HG02798 (cell line): ENCODE measurements at regions not wholly inside any gene's neighbourhood (a gene's known extent, or its start where the extent isn't known, plus 50 kb on each side); places are given as distances from the start of the nearest gene placed in this dataset.

Experiments used
- ATAC-seq: cut with Tn5 transposase; IDR thresholded peaks from one replicate; pipeline ENCODE4 v1.9.1; 2021; ENCODE audit warnings: mild to moderate bottlenecking; ENCODE audit not compliant: unreplicated experiment, poor library complexity

DNA sequence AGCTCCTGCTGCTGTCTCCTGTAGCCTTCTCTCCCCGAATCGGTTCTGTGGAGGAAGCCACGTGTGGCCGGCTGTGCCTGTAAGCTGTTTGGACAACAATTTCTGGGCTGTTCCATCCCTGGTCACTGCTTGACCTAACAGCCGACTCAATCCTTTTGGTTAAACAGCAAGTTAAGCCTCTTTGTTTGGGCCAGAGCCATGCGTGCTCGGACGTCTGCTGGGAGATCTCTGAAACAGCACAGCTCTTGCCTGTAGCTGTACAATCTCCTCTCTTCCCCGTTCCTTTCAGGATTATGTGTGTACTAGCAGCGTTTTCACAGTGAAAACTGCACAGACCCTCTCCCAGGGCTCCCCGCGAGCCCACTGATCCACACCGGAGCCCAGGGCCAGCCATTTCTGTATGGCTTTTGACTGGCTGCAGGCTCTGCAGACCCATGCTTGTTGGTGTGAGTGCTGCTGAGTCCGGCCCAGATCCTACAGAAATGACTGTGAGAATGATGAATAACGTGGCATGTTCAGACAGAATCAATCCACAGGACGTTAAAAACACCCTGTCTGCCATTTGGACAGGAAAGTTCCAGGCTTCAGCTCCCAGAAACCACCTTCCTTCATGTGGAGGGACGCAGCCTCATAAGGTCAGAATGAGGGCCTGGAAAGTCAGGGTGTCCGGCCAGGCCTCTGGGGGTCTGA lies 428.6 kb upstream of the ADARB2 start:
- ATAC-seq, result no peak

DNA sequence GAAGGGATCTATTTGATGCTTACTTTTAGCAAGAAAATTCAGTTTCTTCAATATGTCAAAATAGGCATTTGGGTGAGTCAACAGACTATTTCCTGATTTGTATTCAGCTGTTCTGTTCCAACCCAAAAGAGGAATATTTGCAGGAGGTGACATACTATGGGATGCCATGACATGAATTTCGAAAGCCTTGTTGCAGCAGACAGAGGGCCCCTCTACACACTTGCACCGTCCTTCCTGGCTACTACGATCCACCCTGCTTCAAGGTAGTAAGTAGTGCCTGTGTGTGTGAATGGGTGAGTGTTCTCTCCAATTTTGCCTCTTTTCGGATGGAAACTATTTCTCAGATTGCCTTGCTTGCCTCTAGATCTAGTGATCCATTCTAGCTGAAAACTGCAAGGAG lies 413.0 kb upstream of the ADARB2 start:
- ATAC-seq, result no peak

DNA sequence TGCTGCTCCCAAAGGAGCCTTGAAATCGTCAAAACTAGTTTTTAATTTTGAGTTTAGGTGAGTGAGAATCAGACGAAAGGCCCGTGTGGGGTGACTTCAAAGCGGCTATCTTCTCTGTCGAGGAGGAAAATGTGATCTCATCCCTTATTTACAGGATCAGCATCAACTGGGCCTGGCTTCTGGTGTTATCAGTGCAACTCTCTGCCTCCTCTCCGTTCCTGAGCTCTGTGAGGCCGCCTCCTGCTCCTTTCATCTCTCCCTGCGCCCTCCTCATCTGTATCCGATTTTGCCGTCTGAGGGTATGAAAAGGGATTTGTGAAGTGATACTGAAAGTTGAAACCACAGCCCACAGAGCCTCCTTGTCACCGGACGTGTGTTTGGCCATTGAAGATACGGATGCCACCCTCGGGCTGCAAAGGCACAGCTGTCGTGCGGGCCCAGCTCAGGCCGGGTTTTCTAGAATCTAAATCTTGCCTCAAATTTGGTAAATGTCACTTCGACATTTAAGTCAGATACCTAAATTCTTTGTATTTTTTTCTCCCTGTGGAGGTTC lies 408.7 kb upstream of the ADARB2 start:
- ATAC-seq, result no peak

DNA sequence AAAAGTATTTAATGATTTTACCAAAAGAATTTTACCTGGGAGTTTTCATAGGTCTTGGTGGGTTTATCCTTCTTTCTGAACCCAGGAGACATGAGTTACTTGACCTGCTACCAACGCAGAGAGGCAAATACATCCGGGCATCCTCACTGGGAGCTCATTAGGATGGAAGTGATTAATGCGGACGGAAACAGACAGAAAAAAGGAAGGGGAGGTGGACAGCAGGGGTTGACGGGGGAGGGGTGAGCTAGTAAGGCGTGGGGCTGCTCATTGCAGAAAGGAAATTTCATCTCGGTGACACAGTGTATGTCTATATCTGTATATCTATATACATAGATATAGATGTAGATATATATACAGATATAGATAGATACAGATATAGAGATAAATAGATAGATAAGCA lies 408.2 kb upstream of the ADARB2 start:
- ATAC-seq, result no peak

DNA sequence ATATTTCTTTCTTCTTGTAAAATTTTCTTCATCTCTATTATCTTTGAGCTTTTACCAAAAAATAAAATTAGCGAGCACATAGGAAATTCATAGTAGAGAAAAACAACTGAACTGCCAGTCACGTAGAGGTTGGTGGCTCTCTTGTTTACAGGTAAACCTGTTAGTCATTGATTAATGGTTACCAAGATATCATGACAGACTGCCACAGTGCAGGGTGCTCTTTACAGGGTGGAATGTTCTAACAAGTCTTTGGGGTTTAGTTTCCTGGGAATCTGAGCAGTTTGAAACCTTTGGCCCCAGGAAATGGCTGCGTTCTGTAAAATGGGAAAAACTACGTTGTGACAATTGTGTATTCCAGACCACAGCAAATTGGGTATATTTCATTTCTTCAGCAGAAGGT lies 407.3 kb upstream of the ADARB2 start:
- ATAC-seq, result no peak

DNA sequence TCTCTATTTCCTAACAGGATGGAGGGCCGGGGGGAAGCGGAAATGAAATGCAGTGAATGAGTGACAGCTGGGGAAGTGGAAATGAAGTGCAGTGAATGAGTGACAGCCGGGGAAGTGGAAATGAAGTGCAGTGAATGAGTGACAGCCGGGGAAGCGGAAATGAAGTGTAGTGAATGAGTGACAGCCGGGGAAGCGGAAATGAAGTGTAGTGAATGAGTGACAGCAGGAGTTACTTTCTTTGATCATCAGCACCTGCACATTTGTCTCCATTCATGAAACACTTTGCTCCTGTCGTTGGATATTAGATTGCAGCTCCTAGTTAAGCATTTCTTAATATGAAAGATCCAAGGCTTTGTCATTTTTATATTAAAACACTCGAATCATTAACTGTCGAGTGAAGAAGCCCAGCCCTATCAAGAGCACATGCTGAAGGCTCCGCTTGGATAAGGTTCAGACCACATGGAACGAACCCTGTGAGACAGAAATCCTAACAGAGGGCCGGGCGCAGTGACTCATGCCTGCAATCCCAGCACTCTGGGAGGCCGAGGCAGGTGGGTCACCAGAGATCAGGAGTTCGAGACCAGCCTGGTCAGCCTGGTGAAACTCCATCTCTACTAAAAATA lies 406.0 kb upstream of the ADARB2 start:
- ATAC-seq, result no peak

DNA sequence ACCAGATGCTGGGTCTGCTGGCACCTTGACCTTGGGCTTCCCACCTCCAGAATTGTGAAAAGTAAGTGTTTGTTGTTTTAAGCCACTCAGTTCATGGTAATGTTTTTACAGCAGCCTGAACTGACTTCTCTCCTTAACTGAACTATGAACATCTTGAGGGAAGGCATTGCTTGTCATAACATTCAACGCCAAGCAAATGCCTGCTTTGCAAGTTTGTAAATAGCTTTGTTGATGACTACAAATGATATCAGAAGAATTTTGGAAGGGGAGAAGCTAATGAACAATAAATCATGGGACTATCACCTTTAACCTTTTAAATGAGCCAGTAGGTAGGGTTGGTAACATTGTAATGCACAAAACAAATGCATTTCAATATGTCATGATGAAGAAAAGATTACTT lies 402.4 kb upstream of the ADARB2 start:
- ATAC-seq, result no peak

DNA sequence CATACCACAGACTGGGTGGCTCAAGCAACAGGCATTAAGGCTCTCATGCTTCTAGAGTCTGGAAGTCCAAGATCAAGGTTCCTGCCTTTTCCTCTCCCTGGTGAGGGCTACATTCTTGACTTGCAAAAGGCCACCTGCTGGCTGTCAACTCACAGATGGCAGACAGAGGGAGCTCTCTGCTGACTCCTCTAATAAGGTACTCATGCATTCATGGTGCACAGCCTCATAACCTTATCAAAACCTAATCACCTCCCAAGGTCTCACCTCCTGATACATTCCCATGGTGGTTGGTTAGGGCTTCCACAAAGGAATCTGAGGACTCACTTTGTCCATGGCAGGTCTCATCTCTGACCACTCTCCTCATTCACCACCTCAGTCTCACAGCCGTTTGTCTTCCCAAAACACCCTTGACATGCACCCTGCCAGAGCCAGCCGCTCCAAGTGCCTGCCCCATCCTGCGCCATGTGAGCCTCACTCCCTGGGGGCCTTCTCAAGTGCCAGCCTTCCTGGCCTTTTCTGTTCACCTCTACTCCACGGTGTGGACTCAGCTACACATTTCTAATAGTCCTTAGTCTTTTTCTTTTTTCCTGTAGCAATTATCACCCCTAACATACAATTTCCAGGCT lies 400.3 kb upstream of the ADARB2 start:
- ATAC-seq, result no peak

DNA sequence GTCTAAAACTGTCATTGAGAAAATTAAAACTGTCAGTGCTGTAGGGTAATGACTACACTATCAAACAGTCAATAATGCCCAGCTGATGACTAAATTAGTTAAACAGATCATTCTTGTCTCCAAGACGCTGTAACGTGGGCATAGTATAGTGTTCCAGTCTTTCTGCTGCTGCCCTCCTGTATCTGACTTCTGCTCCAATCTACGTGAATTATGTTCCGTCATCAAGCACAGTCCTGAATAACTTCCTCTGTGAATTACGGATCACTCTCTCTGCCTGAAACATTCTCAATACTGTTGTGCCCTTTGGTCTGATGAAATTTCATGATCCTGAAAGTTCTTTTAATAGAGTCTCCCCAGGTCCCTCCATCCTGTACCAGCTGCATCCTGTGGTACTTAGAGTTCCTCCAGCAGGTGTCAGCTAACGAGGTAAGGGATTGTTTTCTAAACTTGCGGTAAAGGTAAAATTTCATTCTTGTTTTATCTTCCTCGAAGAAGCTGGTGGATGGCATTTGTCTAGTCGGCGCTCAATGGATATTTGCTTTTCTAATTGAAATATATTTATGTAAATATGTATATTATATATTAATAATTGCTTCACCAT lies 393.5 kb upstream of the ADARB2 start:
- ATAC-seq, result no peak

DNA sequence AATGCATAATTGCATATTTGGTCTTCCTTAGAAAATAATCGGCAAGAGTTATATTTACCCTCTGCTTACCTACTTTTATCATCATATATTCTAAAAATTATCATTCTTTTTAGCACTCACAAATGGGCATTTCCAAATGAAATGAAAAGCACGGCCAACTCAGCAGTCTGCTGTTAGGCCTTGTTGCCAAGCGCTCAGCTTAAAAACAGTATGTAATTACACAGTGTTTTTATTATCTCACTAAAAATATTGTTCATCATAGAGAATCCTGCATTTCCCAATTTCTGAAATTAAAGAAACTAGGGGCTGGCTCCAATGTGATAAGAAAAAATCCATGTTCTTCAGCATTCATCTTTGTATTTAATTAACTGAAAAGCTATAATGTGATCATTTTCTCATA lies 391.7 kb upstream of the ADARB2 start:
- ATAC-seq, result no peak

DNA sequence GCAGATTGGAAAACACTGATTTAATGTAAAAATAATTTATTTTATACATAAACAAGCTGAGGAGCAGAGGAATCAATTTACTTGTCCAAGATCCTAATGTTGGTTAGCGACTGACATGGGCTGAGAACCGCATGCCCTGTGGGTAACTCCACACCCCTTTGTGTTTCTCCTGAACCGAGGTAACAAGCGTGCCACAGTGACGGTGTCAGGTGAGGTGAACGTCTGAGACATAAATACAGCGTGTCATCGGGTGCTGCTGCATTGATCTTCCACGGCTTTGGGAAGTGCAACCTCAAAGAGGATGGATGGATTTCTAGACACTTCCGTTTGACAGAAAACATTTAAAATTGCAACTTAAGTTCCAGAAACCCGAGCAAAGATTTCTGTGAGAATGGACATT lies 386.8 kb upstream of the ADARB2 start:
- ATAC-seq, result no peak

DNA sequence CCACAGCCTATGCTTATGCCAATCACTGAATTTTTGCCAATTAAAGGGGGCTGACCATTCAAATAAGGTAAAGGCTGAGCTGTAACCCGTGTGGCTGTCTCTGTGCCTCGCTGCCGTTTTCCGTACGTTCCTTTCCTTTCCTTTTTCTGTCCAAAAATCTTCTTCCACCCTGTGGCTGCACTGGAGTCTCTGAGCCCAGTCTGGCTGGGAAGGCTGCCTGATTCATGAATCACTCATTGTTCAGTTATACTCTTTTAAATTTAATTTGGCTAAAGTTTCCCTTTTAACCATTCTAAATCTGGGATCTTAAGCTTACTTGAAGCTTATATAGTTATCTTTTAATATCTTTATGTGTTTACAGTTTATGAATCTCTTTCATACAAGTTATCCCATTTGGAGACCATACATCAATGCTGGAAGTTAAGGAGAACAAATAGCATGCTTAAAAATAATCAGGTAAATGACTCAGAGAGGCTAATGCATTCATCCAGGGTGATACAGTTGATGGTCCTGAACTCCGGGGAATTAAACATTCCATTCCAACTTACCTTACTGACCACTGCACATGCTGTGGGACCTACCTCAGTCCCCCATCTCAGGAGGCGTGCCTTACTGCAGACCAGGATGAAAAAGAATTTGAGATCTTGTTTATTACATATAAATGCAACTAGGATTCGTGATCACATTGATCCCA lies 385.3 kb upstream of the ADARB2 start:
- ATAC-seq, result no peak

DNA sequence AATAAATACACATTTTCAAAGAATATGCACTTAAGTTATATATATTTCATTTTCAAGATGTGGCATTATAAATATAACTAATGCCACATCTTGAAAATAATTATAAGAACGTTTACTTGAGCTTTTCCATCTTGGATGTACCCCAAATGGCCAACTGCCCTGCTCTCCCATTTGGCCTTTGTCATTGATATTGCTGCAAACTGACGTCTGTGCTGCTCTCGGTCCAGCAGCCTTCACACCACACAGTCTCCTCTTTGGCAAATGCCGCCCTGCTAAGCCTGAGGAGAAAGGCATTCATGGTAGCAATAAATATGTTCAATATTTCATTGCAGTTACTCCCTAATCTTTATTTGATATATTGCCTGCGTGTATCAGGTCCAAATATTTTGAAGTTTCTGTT lies 384.6 kb upstream of the ADARB2 start:
- no peak for ATAC-seq

DNA sequence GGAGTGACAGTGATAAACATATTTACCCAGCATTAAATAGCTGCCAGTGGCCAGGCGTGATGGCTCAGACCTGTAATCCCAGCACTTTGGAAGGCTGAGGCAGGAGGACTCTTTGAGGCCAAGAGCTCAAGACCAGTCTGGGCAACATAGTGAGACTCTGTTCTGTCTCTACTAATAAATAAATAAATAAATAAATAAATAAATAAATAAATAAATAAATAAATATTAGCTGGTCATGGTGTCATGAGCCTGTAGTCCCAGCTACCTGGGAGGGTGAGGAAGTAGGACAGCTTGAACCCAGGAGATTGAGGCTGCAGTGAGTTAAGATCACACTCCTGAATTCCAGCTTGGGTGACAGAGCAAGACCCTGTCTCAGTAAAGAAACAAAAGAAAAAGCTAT lies 384.0 kb upstream of the ADARB2 start:
- ATAC-seq, result no peak

DNA sequence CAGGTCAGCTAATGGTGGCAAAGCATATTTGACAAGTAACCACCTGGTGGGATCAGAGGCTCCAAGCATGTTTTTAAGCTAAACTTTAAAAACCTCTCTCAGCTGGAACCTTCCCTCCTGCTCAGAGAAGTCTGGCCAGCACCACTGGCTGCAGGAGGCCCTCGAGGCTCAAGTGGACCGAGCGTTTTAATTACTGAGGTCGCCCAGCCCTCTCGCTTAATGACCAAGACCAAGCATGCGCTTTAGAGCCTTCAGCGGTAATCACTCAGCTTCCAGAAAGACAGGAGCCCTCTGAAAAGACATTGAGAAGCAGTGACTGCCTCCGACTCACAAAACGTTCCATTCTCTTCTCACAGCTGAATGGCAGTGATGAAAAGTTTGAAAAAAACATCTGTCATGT lies 383.4 kb upstream of the ADARB2 start:
- no peak for ATAC-seq

DNA sequence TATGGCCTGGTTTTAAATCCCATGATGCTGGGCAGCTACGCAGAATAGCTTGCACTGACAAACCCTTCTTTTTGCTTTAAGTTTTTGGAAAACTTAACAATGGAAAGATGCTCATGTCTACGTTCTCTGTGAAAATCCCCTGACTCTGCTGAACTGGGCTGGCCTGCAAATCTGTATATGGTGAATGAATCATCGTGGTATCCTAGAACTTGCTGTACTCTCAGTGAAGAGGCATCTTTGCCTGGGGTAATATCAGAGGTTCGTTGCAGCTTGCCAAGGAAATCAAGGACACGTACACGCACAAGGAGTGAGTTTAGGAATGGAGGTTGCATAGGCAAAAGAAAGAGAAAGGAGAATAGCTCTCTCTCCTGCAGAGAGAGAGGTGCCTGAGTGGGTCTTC lies 382.0 kb upstream of the ADARB2 start:
- ATAC-seq, result no peak

DNA sequence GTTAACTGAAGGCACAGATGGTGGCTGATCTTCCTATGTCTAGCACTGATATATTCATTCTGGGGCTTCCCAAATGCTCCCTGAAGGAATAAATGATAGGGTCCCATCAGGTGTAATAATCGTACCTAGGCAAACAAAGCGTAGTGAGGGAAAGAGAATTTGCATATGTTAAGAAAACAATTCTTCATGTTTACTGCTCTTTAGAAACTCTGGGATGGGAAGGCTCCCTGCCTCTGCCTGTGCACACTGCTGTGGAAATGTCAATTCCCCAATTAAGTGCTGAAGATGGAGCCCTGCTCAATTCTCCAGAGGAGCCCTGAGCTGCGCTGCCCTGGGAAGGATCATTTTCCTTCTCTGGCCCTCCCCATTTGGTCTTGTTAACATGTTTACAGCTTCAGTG lies 380.9 kb upstream of the ADARB2 start:
- no peak for ATAC-seq

DNA sequence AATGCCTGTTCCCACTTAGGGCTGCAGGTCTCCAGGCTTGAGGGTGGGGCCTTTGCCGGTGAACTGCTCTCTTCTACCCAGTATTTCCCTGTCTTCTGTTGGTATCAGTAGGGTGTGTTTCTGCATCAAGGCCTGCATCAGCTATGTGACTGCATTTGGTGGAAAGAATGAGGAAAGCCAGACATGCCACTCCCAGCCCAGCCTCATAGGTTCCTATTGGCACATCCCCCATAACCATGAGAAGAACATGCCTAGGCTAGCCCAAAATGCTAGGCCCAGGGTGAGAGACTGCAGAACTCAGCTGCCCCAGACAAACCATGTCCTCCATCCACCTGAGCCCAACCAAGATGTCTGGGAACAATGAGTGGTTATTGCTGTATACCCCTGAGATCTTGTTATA lies 380.3 kb upstream of the ADARB2 start:
- no peak for ATAC-seq

DNA sequence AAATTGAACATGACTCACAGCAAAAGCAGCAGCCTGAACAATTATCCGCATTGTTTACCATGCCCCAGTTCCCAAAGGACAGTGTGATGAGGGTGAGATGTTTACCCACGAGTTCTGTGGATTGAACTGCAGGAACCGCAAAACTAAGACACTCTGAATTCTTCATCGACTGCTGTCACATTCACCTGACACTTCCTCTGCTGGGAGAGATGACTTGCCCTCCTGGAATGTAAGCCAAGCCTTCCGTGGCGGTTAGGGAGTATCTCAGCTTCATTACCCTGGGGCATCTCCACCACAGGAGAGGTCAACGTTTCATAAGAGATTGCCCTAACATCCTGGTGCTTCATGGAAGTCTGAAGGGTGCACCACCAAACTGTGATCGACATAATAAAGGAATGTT lies 374.6 kb upstream of the ADARB2 start:
- ATAC-seq, result no peak

DNA sequence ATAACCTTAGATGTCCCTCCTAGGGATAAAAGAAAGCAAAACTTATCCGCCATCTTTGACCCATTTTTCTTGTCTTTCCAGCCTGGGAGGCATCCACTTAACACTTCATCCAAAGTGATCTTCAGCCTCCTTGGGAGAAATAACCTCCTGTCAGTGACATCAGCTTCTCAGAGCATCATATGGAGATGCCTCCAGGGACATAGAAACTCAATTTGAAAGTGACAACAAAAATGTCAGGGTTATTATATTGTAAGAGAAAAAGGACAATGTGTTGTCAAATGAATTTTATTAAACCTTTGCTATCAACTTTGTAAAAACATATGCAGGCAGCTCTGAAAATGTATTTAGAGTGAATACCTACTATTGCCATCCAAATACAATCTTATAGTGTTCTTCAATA lies 371.2 kb upstream of the ADARB2 start:
- no peak for ATAC-seq

DNA sequence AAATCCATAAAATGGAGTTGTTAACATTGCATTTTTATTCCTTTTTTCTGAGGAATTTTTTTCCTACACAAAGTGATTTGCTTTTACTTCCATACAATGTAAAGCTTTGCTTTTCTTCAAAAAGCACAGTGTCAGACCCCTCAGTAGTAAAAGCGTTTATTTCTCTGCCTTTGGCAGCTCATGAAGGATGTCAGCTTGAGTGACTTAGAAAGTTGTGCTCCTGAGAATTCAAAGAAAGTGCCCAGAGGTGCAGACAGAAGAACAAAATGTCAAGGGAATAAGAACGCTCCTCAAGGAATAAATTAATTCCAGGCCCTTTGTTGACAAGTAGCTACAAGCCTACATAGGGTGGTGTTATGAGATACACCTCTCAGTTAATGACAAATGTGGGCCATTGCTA lies 369.3 kb upstream of the ADARB2 start:
- ATAC-seq, result no peak
